ENCODE measurements at regions not wholly inside any gene's neighbourhood (a gene's known extent, or its start where the extent isn't known, plus 50 kb on each side); places are given as distances from the start of the nearest gene placed in this dataset.

- Histone ChIP-seq H3K4me3 (peak overlapping the region in 2 of 4 donors; percentile 4 to 21), H3K27me3 (no peaks in the 10 kb centered on the region), H3K4me1 (peaks cover 38 to 100% (median 95%) of the 10 kb centered on the region in 4 donors), H3K9me3 (no peaks in the 10 kb centered on the region), H3K36me3 (no peaks in the 10 kb centered on the region), H3K27ac (replicated peaks in 1 of 4) (peak overlapping the region; percentile 80 to 91 (median 86))
- WGBS = 45% methylated on average over 7 of the region's 7 CpGs
- TF ChIP-seq POLR2A (IDR thresholded peaks at IDR 0.05; ENCODE audit: low read depth) = no peak
- peak; percentile 42 to 55 for TF ChIP-seq POLR2AphosphoS5 (IDR thresholded peaks at IDR 0.05)
- DNase-seq (ENCODE audit: extremely low spot score) = no peak
- intact Hi-C loops (cut with DNase I) = loop anchor here (5.0 kb wide), 1 partner anchor 109 kb away; the partner anchor contains the start of gene MBNL2
Measured at GRCh38 chr13:97113231-97114001, 108.7 kb upstream of the MBNL2 start.

GRCh38 chr13:97114651-97115050 lies 107.5 kb upstream of the MBNL2 start:
- no peaks in the 10 kb centered on the region for H3K27me3 ChIP-seq
- intact Hi-C loops (cut with DNase I) = loop anchor here (5.0 kb wide), 1 partner anchor 108 kb away; the partner anchor contains the start of gene MBNL2
- no peak for DNase-seq (ENCODE audit: extremely low spot score)
- peak overlapping the region in 1 of 4 donors; percentile 2 for H3K4me3 ChIP-seq
- TF ChIP-seq EP300 (IDR thresholded peaks at IDR 0.05) = no peak
- no peak for TF ChIP-seq POLR2A (IDR thresholded peaks at IDR 0.05; ENCODE audit: low read depth)
- no peak for TF ChIP-seq CTCF (IDR thresholded peaks at IDR 0.05)
- no peak for TF ChIP-seq POLR2AphosphoS5 (IDR thresholded peaks at IDR 0.05)
- H3K36me3 ChIP-seq = no peaks in the 10 kb centered on the region
- peak overlapping the region; percentile 80 to 91 (median 86) for H3K27ac ChIP-seq (replicated peaks in 1 of 4)
- WGBS = 82% methylated on average over 4 of the region's 5 CpGs
- H3K4me1 ChIP-seq = peaks cover 33 to 88% (median 84%) of the 10 kb centered on the region in 4 donors
- H3K9me3 ChIP-seq = no peaks in the 10 kb centered on the region

- no peak for DNase-seq (ENCODE audit: extremely low spot score)
- intact Hi-C loops (cut with DNase I) = no loop called here
- WGBS = 50% methylated on average over 1 of the region's 1 CpG
- Histone ChIP-seq H3K36me3 (no peaks in the 10 kb centered on the region), H3K27ac (replicated peaks in 1 of 4) (peak overlapping the region; percentile 80 to 91 (median 86)), H3K4me3 (no peak overlapping the region), H3K9me3 (no peaks in the 10 kb centered on the region), H3K4me1 (peaks cover 28 to 72% (median 64%) of the 10 kb centered on the region in 4 donors), H3K27me3 (no peaks in the 10 kb centered on the region)
- TF ChIP-seq POLR2AphosphoS5 (IDR thresholded peaks at IDR 0.05) = peak; percentile 42 to 69
- no peak for TF ChIP-seq CTCF (IDR thresholded peaks at IDR 0.05)
- TF ChIP-seq POLR2A (IDR thresholded peaks at IDR 0.05; ENCODE audit: low read depth) = no peak
- TF ChIP-seq EP300 (IDR thresholded peaks at IDR 0.05) = no peak
Measured at GRCh38 chr13:97116754-97117153, 105.4 kb upstream of the MBNL2 start.

GRCh38 chr13:97117388-97117910 lies 104.7 kb upstream of the MBNL2 start:
- Histone ChIP-seq H3K4me1 (peaks cover 31 to 72% (median 61%) of the 10 kb centered on the region in 4 donors), H3K4me3 (no peak overlapping the region), H3K27ac (replicated peaks in 1 of 4) (peak overlapping the region; percentile 60 to 91 (median 86)), H3K27me3 (no peaks in the 10 kb centered on the region), H3K36me3 (no peaks in the 10 kb centered on the region), H3K9me3 (no peaks in the 10 kb centered on the region)
- intact Hi-C loops (cut with DNase I) = no loop called here
- no peak for DNase-seq (ENCODE audit: extremely low spot score)
- TF ChIP-seq CTCF (IDR thresholded peaks at IDR 0.05) (no peak), POLR2AphosphoS5 (IDR thresholded peaks at IDR 0.05) (no peak), EP300 (IDR thresholded peaks at IDR 0.05) (no peak), POLR2A (IDR thresholded peaks at IDR 0.05; ENCODE audit: low read depth) (no peak)
- WGBS = 91% methylated on average over 5 of the region's 5 CpGs

- peak overlapping the region in 1 of 4 donors; percentile 0 for H3K27ac ChIP-seq (replicated peaks in 1 of 4)
- DNase-seq (ENCODE audit: extremely low spot score) = no peak
- 80% methylated on average over 3 of the region's 3 CpGs for WGBS
- no peak overlapping the region for H3K4me3 ChIP-seq
- TF ChIP-seq POLR2AphosphoS5 (IDR thresholded peaks at IDR 0.05) (no peak), POLR2A (IDR thresholded peaks at IDR 0.05; ENCODE audit: low read depth) (no peak), CTCF (IDR thresholded peaks at IDR 0.05) (no peak), EP300 (IDR thresholded peaks at IDR 0.05) (no peak)
- H3K36me3 ChIP-seq = no peaks in the 10 kb centered on the region
- H3K9me3 ChIP-seq = no peaks in the 10 kb centered on the region
- peaks cover 29 to 70% (median 52%) of the 10 kb centered on the region in 4 donors for H3K4me1 ChIP-seq
- no peaks in the 10 kb centered on the region for H3K27me3 ChIP-seq
- intact Hi-C loops (cut with DNase I) = loop anchor here (5.0 kb wide), 1 partner anchor 312 kb away; the partner anchor contains the start of gene RAP2A
Measured at GRCh38 chr13:97119943-97120342, 102.2 kb upstream of the MBNL2 start.

Measured in esophagus muscularis mucosa (tissue), 4 donors.